HEK293 (cell line): ENCODE measurements at regions not wholly inside any gene's neighbourhood (a gene's known extent, or its start where the extent isn't known, plus 50 kb on each side); places are given as distances from the start of the nearest gene placed in this dataset.

Source experiments
- CTCF ChIA-PET: fragments of 350-600 bp; formaldehyde crosslinking; extraction: SDS; loops from one replicate; lab custom pipeline; 2021; ENCODE audit warnings: antibody characterized with exemption; lab: Yijun Ruan, JAX
- POLR2A ChIA-PET: fragments of 300-600 bp; formaldehyde crosslinking; extraction: SDS; loops from one replicate; lab custom pipeline; 2020; ENCODE audit warnings: antibody characterized with exemption, inconsistent platforms; lab: Yijun Ruan, JAX
- H3K27ac ChIP-seq: fragments of 200-500 bp; sonication (Bioruptor generic); 2 replicates; pipeline ENCODE4 v1.5.1; 2014; ENCODE audit warnings: low read depth, low read length, control low read depth, inconsistent platforms; ENCODE audit errors: extremely low read depth
- H3K36me3 ChIP-seq, 2 experiments: fragments of 200-500 bp in 1 of 2; sonication (Bioruptor generic) in 1 of 2; 1 replicate in 1 of 2; 2 replicates in 1 of 2; pipeline ENCODE4 v1.5.1; 2014 to 2017; ENCODE audit warnings: inconsistent platforms in 2 of 2, low read length in 2 of 2; ENCODE audit not compliant: control insufficient read depth in 2 of 2, insufficient read depth in 1 of 2
- H3K4me1 ChIP-seq: fragments of 200-500 bp; sonication (Bioruptor generic); 2 replicates; pipeline ENCODE4 v1.5.1; 2014; ENCODE audit warnings: mild to moderate bottlenecking, low read length, inconsistent platforms; ENCODE audit not compliant: control insufficient read depth, insufficient read depth
- H3K4me3 ChIP-seq: 2 replicates; pipeline ENCODE4 v1.5.1; 2011; ENCODE audit warnings: low read depth, mild to moderate bottlenecking, control low read depth, low read length, moderate library complexity
- H3K9me3 ChIP-seq: fragments of 200-500 bp; sonication (Bioruptor generic); 2 replicates; pipeline ENCODE4 v1.5.1; 2014; ENCODE audit warnings: low read depth, low read length, inconsistent platforms; ENCODE audit not compliant: control insufficient read depth, insufficient read depth
- ELK4 ChIP-seq: IDR thresholded peaks from 2 replicates; pipeline ENCODE4 v1.6.1; 2011; ENCODE audit warnings: mild to moderate bottlenecking, low read depth, low read length, borderline replicate concordance
- GFI1B ChIP-seq: fragments of 450-650 bp; formaldehyde crosslinking; IDR thresholded peaks from 2 replicates; pipeline ENCODE4 v1.5.1; 2016; ENCODE audit warnings: missing biosample characterization, missing genetic modification characterization
- PBX3 ChIP-seq: sonication (generic); formaldehyde crosslinking; IDR thresholded peaks from 2 replicates; pipeline ENCODE4 v1.8.1; 2022; ENCODE audit warnings: mild to moderate bottlenecking, moderate library complexity, missing genetic modification reagents
- PRDM10 ChIP-seq: fragments of 450-650 bp; formaldehyde crosslinking; IDR thresholded peaks from 2 replicates; pipeline ENCODE4 v1.5.1; 2016; ENCODE audit warnings: missing biosample characterization, missing genetic modification characterization
- TCF7L2 ChIP-seq: IDR thresholded peaks from 2 replicates; pipeline ENCODE4 v1.6.1; 2011; ENCODE audit warnings: low read depth, mild to moderate bottlenecking, inconsistent platforms, low read length, moderate library complexity, borderline replicate concordance
- ZBTB1 ChIP-seq: fragments of 450-650 bp; formaldehyde crosslinking; IDR thresholded peaks from 2 replicates; pipeline ENCODE4 v1.5.1; 2016; ENCODE audit warnings: missing biosample characterization, missing genetic modification characterization
- ZBTB6 ChIP-seq: fragments of 450-650 bp; formaldehyde crosslinking; IDR thresholded peaks from 2 replicates; pipeline ENCODE4 v1.5.1; 2017; ENCODE audit warnings: missing biosample characterization, missing genetic modification characterization
- ZNF10 ChIP-seq: fragments of 450-650 bp; formaldehyde crosslinking; IDR thresholded peaks from 2 replicates; pipeline ENCODE4 v1.5.1; 2017; ENCODE audit warnings: missing biosample characterization, missing genetic modification characterization
- ZNF114 ChIP-seq: fragments of 450-650 bp; formaldehyde crosslinking; IDR thresholded peaks from 2 replicates; pipeline ENCODE4 v1.5.0; 2017; ENCODE audit warnings: missing biosample characterization, missing genetic modification characterization
- ZNF132 ChIP-seq: fragments of 450-650 bp; formaldehyde crosslinking; IDR thresholded peaks from 2 replicates; pipeline ENCODE4 v1.5.1; 2017; ENCODE audit warnings: missing biosample characterization, missing genetic modification characterization, borderline replicate concordance
- ZNF138 ChIP-seq: fragments of 450-650 bp; formaldehyde crosslinking; IDR thresholded peaks from 2 replicates; pipeline ENCODE4 v1.5.1; 2016; ENCODE audit warnings: missing biosample characterization, missing genetic modification characterization, borderline replicate concordance
- ZNF155 ChIP-seq: fragments of 450-650 bp; formaldehyde crosslinking; IDR thresholded peaks from 2 replicates; pipeline ENCODE4 v1.5.1; 2016; ENCODE audit warnings: missing biosample characterization, missing genetic modification characterization
- ZNF174 ChIP-seq: fragments of 450-650 bp; formaldehyde crosslinking; IDR thresholded peaks from 2 replicates; pipeline ENCODE4 v1.5.0; 2017; ENCODE audit warnings: missing biosample characterization, mild to moderate bottlenecking, missing genetic modification characterization
- ZNF292 ChIP-seq: fragments of 450-650 bp; formaldehyde crosslinking; IDR thresholded peaks from 2 replicates; pipeline ENCODE4 v1.5.1; 2016; ENCODE audit warnings: low read depth, missing biosample characterization, missing genetic modification characterization, borderline replicate concordance
- ZNF513 ChIP-seq: fragments of 450-650 bp; IDR thresholded peaks from 2 replicates; pipeline ENCODE4 v1.5.1; 2018; ENCODE audit warnings: missing biosample characterization, missing genetic modification characterization
- ZNF548 ChIP-seq: fragments of 450-650 bp; formaldehyde crosslinking; IDR thresholded peaks from 2 replicates; pipeline ENCODE4 v1.5.1; 2016; ENCODE audit warnings: missing biosample characterization, missing genetic modification characterization
- ZNF549 ChIP-seq: fragments of 450-650 bp; IDR thresholded peaks from 2 replicates; pipeline ENCODE4 v1.5.1; 2018; ENCODE audit warnings: missing biosample characterization, missing genetic modification characterization, mild to moderate bottlenecking, inconsistent platforms, moderate library complexity
- ZNF571 ChIP-seq: fragments of 450-650 bp; formaldehyde crosslinking; IDR thresholded peaks from 2 replicates; pipeline ENCODE4 v1.5.0; 2017; ENCODE audit warnings: missing biosample characterization, missing genetic modification characterization
- ZNF768 ChIP-seq: fragments of 450-650 bp; formaldehyde crosslinking; IDR thresholded peaks from 2 replicates; pipeline ENCODE4 v1.5.1; 2018; ENCODE audit warnings: missing biosample characterization, mild to moderate bottlenecking, missing genetic modification characterization
- ZNF792 ChIP-seq: fragments of 450-650 bp; formaldehyde crosslinking; IDR thresholded peaks from 2 replicates; pipeline ENCODE4 v1.5.1; 2016; ENCODE audit warnings: missing biosample characterization, missing genetic modification characterization

- Histone ChIP-seq H3K9me3 (no peaks in the 10 kb centered on the region; the same call in 1 of the 2 replicates), H3K4me1 (no peaks in the 10 kb centered on the region), H3K27ac (no peak overlapping the region)
- POLR2A ChIA-PET, result no interaction called here
- no peak for TF ChIP-seq ZNF513
- no peak for TF ChIP-seq ZNF155 (tag by site-specific recombination)
- TF ChIP-seq ZNF138 (tag by site-specific recombination), result no peak
- no peak for TF ChIP-seq PRDM10 (tag by site-specific recombination)
- TF ChIP-seq ZNF10 (tag by site-specific recombination), result no peak
- no peak for TF ChIP-seq ZNF768 (tag by site-specific recombination)
- no peak for TF ChIP-seq ELK4
- TF ChIP-seq ZNF174 (tag by site-specific recombination), result no peak
- TF ChIP-seq ZBTB6, result no peak
- TF ChIP-seq ZBTB1 (tag by site-specific recombination), result no peak
- TF ChIP-seq ZNF792 (tag by site-specific recombination), result no peak
- no peak for TF ChIP-seq ZNF548 (tag by site-specific recombination)
- no peak for TF ChIP-seq GFI1B (tag by site-specific recombination)
- no peak for TF ChIP-seq PBX3 (CRISPR knock-in tag)
- TF ChIP-seq ZNF571 (tag by site-specific recombination), result no peak
- TF ChIP-seq TCF7L2, result no peak
- TF ChIP-seq ZNF292 (tag by site-specific recombination), result no peak
- TF ChIP-seq ZNF549, result no peak
- TF ChIP-seq ZNF114 (tag by site-specific recombination), result no peak
- no peak for TF ChIP-seq ZNF132
- TF ChIP-seq, all 188 proteins: peak for 0
- CTCF ChIA-PET, result no interaction called here
- Histone ChIP-seq H3K36me3 (no peaks in the 10 kb centered on the region), H3K4me3 (no peak overlapping the region)
Observed at GRCh38 chr2:67977464-67977863, 85.3 kb downstream of the C1D start.
